GM19240 (cell line): ENCODE measurements at regions not wholly inside any gene's neighbourhood (a gene's known extent, or its start where the extent isn't known, plus 50 kb on each side); places are given as distances from the start of the nearest gene placed in this dataset.
"Not testable (repeated sequence)": the region's sequence is repeated elsewhere in the genome, so short reads cannot be mapped to it uniquely, and the experiment has no call there.

Experiments used
- DNase-seq: peaks from one replicate; pipeline ENCODE4 v3.0.0; 2011; ENCODE audit warnings: low spot score; ENCODE audit not compliant: insufficient read length

- DNase-seq = no peak
Observed at GRCh38 chr13:71303144-71303543, 563.9 kb downstream of the DACH1 start.

DNA sequence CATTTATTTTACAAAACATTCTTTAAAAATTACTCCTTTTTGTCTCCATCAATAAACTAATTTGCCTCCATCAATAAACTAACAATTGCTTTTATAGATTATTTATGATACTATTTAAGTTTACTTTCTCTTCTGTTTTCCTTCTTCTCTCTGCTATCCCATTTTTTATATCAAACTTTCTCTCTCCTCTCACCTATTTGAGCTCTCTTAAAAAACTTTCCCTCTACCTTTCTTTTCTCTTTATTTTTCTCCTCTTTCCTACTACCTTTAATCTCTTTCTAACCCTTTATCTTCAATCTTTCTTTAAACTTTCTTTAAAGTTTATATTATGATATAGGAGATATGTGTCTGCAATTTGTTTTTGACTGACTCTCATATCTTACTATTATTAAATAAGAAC, 566.4 kb downstream of the DACH1 start:
- DNase-seq = no peak

GRCh38 chr13:71291842-71292146, 575.2 kb downstream of the DACH1 start:
- DNase-seq = no peak

DNA sequence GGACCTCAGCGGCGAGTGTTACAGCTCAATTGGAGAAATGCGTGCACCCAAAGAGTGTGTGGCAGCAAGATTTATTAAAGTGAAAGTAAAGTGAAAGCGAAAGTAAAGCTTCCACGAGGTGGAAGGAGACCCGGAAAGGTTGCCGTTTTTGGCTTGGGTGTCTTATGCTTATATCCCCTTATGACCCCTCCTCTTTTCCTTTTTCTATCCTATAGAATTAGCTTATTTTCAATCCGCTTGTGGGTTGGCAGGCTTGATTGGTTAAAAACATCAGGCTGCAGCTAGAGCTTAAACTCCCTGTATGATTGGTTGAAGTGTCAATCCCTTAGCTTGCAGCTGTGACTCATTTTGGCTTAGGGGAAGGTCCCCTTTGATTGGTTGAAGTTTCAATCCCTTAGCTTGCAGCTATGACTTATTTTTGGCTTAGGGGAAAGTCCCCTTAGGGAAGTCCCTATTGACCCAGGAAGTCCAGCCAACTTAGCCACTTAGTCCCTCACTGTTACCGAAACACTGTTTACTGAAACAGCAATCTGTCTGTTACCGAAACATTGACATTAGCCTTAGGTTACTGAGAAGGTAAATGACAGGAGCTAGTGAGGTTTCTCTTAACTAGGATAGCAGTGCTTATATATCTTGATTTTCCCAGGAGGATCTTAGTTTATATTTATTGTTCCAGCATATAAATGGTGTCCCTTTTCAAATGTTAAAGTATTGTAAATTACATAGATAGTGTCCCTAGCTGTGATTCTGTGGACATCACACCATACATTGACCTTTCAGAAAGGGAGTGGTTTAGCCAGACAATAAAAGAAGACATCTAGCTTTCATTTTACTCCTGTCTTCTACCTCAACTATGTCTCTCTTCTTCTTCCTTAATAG, 575.8 kb downstream of the DACH1 start:
- DNase-seq = no peak

GRCh38 chr13:71289980-71290379, 577.0 kb downstream of the DACH1 start:
- not testable (repeated sequence) for DNase-seq

DNA sequence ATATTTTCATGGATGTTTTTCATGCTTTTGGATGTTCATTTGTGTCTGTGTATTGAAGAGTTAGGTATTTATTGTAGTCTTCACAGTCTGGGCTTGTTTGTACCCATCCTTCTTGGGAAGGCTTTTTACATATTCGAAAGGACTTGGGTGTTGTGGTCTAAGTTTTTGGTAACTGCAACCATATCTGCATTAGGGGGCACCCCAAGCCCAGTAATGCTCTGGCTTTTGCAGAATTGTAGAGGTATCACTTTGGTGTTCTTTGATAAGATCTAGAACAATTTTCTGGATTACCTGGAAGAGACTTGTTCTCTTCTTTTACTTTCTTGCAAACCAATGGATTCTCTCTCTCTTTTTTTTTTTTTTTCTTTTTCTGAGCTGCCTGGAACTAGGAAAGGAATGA, 581.3 kb downstream of the DACH1 start:
- no peak for DNase-seq

GRCh38 chr13:71278512-71278911, 588.5 kb downstream of the DACH1 start:
- DNase-seq = no peak

DNA sequence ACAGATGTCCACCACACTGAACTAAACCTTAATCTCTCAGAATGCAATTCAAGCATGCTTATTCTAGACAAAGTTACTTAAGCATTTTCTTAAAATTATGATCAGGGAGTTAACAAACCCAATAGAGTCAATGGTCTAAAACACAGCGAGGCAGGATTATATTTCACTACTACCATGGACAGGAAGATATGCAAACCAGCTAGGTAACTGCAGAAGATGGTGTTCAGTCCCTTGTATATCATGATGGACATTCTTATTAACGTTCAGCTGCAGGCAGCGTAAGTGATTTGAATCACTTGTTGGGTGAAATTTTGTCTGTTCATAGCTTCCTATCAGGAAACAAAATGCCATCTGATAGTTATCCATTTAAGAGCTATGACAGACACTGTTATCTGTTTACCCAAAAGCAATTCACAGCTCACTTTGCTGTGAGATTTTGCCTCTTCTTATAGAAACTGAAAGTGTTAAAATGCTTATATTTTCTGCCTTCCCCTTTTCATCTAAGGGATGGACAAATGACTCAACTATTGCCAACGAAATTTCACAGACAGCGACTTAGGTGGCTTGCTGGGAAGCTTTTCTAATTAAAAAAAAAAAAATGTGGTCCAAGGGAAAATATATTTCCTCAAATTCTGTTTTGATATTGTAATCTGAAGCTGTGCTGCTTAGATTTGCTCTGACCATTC, 591.9 kb downstream of the DACH1 start:
- no peak for DNase-seq

- no peak for DNase-seq
Observed at GRCh38 chr13:71261256-71261655, 605.7 kb downstream of the DACH1 start.

- DNase-seq = no peak
Observed at GRCh38 chr13:71260246-71260645, 606.8 kb downstream of the DACH1 start.

DNA sequence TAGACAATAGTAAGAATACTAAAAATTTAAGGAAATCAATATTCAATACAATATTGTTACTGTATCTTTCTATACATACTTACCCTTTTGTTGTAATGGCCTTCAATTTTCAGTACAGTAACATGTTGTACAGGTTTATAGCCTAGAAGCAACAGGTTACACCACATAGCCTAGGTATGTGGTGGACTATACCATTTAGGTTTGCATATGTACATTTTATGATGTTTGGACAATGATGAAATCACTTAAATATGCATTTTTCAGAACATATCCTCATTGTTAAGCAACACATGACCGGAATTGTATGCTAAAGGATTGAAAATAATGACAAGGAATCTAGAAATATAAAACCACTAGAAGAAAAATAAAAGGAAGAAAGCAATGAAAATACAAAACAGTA, 611.4 kb downstream of the DACH1 start:
- no peak for DNase-seq

- no peak for DNase-seq
Observed at GRCh38 chr13:71254384-71254783, 612.6 kb downstream of the DACH1 start.

DNA sequence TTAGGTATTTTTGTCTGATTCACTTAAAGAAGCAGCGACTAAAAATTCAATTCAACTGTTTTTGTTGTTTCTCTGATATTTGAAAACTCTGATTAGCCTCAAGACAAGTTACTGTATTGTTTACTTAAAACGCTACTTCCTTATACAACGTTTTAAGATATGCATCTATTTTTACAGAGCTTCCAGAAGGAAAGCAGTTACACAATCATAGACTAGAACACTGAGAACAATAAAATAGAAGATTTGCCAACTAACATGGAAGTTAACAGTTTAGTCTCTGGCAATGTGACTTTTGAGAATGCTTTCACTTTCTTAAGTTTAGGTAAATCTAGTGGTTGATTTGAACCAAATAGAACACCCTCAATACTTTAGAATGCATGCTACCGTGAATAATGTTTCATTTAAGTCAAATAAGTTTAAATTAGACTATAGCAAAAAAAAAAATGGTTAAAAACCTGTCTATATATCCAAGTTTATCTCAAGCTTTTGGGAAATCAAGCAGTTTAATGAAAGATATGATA, 614.8 kb downstream of the DACH1 start:
- DNase-seq = no peak

DNA sequence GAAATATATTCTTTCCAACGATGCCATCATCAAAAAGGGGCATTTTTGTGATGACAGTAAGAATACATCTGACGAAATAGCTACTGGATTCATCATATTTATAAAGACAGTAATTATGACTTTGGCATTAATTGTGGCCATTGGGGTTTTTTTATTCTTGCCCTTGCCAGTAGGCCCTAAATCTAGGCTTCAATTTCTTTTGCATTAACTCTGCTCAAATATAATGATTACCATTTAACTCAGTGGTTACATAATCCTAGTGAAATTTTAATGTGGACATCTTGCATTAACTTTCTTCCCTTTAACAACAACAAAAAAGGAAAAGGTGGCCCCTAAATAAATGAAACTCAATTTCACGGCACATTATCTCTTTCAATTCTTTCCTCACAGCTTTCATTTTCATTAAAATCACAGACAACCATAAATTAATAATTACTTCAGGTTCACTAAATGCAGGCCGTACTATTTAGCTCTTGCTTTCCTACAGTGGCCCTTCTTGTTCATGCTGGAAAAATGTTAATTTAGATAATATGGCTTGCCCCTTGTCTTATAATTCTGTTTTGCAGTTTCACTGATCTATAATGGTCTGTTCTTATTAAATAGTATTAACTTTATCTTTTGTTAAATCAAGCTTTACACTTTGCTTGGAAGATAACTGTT, 615.6 kb downstream of the DACH1 start:
- DNase-seq = no peak

- DNase-seq = no peak
Observed at GRCh38 chr13:71249011-71249410, 618.0 kb downstream of the DACH1 start.

DNA sequence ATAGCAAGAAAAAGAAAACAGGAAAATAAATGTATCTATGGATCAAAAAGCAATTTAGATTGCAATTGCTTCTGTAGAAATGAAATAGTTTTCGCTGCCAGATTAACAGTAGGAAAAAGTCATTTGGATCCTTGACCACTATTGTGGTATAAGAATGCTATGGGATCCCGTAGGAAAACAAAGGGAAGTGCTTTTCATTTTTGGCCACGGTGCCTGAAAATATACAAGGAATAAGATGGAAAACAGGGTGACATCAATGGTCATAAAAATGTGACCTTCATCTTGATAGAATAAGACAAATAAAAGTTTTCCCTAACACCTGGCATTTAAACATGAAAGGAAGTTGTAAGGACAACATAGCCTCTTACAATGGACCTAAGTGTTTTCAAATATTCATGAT, 622.8 kb downstream of the DACH1 start:
- DNase-seq = no peak

GRCh38 chr13:71242201-71242600, 624.8 kb downstream of the DACH1 start:
- no peak for DNase-seq

- DNase-seq = no peak
Observed at GRCh38 chr13:71240911-71241310, 626.1 kb downstream of the DACH1 start.

DNA sequence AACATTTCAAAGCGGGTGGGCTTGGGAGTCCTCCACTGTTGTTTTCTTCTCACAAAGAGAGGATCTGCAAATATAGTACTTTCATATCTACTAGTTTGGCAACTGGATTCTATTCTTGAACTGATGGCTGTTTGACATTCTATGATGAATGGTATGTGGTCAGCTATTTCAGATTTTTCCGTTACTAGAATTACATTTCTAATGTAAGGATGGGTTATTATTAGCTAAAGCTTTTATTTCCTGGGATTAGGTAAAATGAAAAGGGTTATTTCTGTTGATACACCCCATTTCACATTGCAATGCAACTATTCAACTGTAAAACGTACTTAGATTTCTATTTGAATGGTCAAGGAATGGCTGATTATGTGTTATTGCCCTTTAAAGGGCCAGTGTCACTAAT, 629.7 kb downstream of the DACH1 start:
- DNase-seq = no peak

- no peak for DNase-seq
Observed at GRCh38 chr13:71219698-71220415, 647.1 kb downstream of the DACH1 start.

DNA sequence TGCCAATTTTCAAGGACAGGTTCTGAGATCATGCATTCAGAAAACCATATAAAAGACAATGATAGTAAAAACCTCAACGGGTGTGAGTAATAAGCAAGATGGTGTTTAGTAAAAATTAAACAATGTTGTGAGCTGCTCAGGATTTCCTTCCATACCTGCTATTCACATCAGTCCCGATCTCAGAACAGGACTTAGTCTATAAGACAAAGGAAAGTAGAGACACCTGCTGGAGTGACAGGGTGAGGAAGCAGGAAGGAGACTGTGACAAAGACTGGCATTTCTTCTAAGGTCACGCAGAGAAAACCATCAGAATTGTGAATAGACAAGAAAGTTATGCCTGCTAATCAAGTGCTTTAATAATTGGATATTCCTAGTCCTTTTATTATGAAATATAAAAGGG, 648.0 kb downstream of the DACH1 start:
- peak; percentile 0 for DNase-seq

DNA sequence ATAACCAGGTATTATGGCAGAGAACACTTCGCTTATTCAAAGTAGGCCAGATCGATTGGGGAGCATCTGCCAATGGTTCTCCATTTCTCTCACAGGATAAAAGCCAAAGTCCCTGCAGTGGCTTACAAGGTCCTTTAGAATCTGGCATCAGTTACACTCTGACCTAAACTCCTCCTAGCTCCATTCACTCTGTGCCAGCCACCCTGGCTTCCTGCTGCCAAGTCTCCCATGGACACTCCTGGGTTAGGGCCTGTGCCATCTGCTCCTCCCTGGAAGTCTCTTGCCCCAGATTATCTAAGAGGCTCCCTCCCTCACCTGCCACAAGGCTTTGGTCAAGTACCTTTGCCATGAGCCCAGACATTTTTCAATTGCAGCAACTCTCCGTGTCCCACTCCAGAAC, 649.2 kb downstream of the DACH1 start:
- no peak for DNase-seq
